NT2/D1 (cell line): ENCODE measurements at regions not wholly inside any gene's neighbourhood (a gene's known extent, or its start where the extent isn't known, plus 50 kb on each side); places are given as distances from the start of the nearest gene placed in this dataset.

ENCODE experiments used
- SUZ12 ChIP-seq: IDR thresholded peaks from 2 replicates; pipeline ENCODE4 v1.6.1; 2011; ENCODE audit not compliant: insufficient read length, insufficient read depth; ENCODE audit errors: extremely low read depth
- YY1 ChIP-seq: IDR thresholded peaks from 2 replicates; pipeline ENCODE4 v1.6.1; 2011; ENCODE audit not compliant: insufficient read length, insufficient read depth

DNA sequence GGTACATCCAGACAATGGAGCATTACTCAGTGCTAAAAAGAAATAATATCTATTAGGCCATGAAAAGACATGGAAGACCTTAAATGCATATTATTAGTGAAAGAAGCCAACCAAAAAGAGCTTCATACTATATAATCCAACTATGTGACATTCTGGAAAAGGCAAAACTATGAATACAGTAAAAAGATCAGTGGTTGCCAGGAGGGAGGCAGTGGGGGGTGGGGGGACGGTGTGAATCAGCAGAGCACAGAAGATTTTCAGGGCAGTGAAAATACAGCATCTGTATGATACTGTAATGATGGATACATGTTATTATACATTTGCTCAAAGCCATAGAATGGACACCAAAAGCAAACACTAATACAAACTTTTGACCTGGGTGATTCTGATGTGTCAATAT lies 339.4 kb upstream of the SNX7 start:
- TF ChIP-seq YY1 (no peak), SUZ12 (no peak)
